PC-3 (cell line): ENCODE measurements at regions not wholly inside any gene's neighbourhood (a gene's known extent, or its start where the extent isn't known, plus 50 kb on each side); places are given as distances from the start of the nearest gene placed in this dataset.
"Not testable (repeated sequence)": the region's sequence is repeated elsewhere in the genome, so short reads cannot be mapped to it uniquely, and the experiment has no call there.

Experiments
- ATAC-seq: fragments of 200-7000 bp; cut with Tn5 transposase; 2 replicates; pipeline ENCODE4 v1.9.1; 2020; ENCODE audit warnings: mild to moderate bottlenecking, moderate library complexity
- BruUV-seq: library from RNA; stranded (reverse); fragments of 400-500 nt; replicated peaks from 2 replicates; lab custom pipeline; 2021; lab: Mats Ljungman, UMichigan
- CTCF ChIA-PET: fragments of 300-600 bp; sonication (Branson Sonifier 250); formaldehyde crosslinking; loops from one replicate; lab custom pipeline; 2022; ENCODE audit warnings: antibody characterized with exemption; lab: Charles Lee
- POLR2A ChIA-PET: fragments of 300-600 bp; sonication (Branson Sonifier 250); formaldehyde crosslinking; loops from one replicate; lab custom pipeline; 2022; ENCODE audit warnings: antibody characterized with exemption; ENCODE audit not compliant: unreplicated experiment; lab: Charles Lee
- DNase-seq: peaks from one replicate; pipeline ENCODE4 v3.0.0-alpha.2; 2015
- H2AFZ ChIP-seq: fragments of 300-600 bp; sonication (generic); 2 replicates; pipeline ENCODE4 v1.6.0; 2016; ENCODE audit warnings: antibody characterized with exemption, low read length
- H3F3A ChIP-seq: fragments of 300-600 bp; sonication (generic); one replicate; pipeline ENCODE4 v1.6.0; 2017; ENCODE audit warnings: antibody characterized with exemption, low read length, control low read depth, mild to moderate bottlenecking; ENCODE audit not compliant: unreplicated experiment
- H3K27ac ChIP-seq: fragments of 300-600 bp; sonication (generic); 2 replicates; pipeline ENCODE4 v1.5.1; 2016; ENCODE audit warnings: mild to moderate bottlenecking, low read length
- H3K27me3 ChIP-seq: fragments of 300-600 bp; sonication (generic); 2 replicates; pipeline ENCODE4 v1.6.1; 2016; ENCODE audit warnings: low read length, mixed read lengths
- H3K36me3 ChIP-seq: fragments of 300-600 bp; sonication (generic); 2 replicates; pipeline ENCODE4 v1.6.1; 2016; ENCODE audit warnings: low read depth, mixed run types, low read length, mixed read lengths
- H3K4me1 ChIP-seq: fragments of 300-600 bp; sonication (generic); 2 replicates; pipeline ENCODE4 v1.5.1; 2016; ENCODE audit warnings: low read length; ENCODE audit not compliant: insufficient read depth
- H3K4me2 ChIP-seq: fragments of 300-600 bp; sonication (generic); 2 replicates; pipeline ENCODE4 v1.6.0; 2016; ENCODE audit warnings: low read length
- H3K4me3 ChIP-seq: fragments of 300-600 bp; sonication (generic); 2 replicates; pipeline ENCODE4 v1.5.1; 2016; ENCODE audit warnings: mild to moderate bottlenecking, low read length, mixed read lengths
- H3K79me2 ChIP-seq: fragments of 300-600 bp; sonication (generic); 2 replicates; pipeline ENCODE4 v1.6.1; 2017; ENCODE audit warnings: low read length, mixed read lengths
- H3K9ac ChIP-seq: fragments of 300-600 bp; sonication (generic); 2 replicates; pipeline ENCODE4 v1.6.0; 2016; ENCODE audit warnings: mild to moderate bottlenecking, low read length
- H3K9me2 ChIP-seq: fragments of 300-600 bp; sonication (generic); replicated peaks from 2 replicates; pipeline ENCODE4 v1.6.1; 2016; ENCODE audit warnings: mixed run types, low read length, mixed read lengths
- H3K9me3 ChIP-seq: fragments of 300-600 bp; sonication (generic); 2 replicates; pipeline ENCODE4 v1.6.1; 2016; ENCODE audit warnings: low read length, mixed read lengths
- H4K20me1 ChIP-seq: fragments of 300-600 bp; sonication (generic); 2 replicates; pipeline ENCODE4 v1.6.1; 2016; ENCODE audit warnings: low read length, mixed read lengths
- EZH2 ChIP-seq: fragments of 300-600 bp; sonication (generic); IDR thresholded peaks from one replicate; pipeline ENCODE4 v1.6.1; 2017; ENCODE audit warnings: antibody characterized with exemption, mild to moderate bottlenecking, low read length; ENCODE audit not compliant: unreplicated experiment
- EZH2phosphoT487 ChIP-seq: fragments of 300-600 bp; sonication (generic); IDR thresholded peaks from 2 replicates; pipeline ENCODE4 v1.6.1; 2018; ENCODE audit warnings: mild to moderate bottlenecking, antibody characterized with exemption, low read length, borderline replicate concordance
- intact Hi-C: fragments of 100-400 bp; cut with micrococcal nuclease; formaldehyde crosslinking; loops from 2 replicates; pipeline ENCODE4 v1.9.0; 2023
- TF ChIP-seq, protein P1 (sequence below): fragments of 300-600 bp; sonication (generic); conservative IDR thresholded peaks from 2 replicates; pipeline ENCODE4 v1.5.1; 2017; ENCODE audit warnings: antibody characterized with exemption, low read depth, mild to moderate bottlenecking, low read length

DNA sequence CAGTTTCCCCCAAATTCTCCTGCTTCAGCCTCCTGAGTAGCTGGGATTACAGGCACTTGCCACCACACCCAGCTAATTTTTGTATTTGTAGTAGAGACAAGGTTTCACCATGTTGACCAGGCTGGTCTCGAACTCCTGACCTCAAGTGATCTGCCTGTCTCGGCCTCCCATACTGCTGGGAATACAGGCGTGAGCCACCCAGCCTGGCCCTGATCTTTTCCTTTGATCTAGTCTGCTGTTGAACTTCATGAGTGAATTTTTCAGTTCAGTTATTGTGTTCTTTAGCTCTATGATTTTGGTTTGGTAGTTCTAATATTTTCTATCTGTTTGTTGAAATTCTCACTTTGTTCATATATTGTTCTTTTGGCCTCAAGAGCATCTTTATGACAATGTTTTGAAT, 83.4 kb upstream of the RAP2C start:
- BruUV-seq, H3K4me3 ChIP-seq, H3K36me3 ChIP-seq, H3K4me1 ChIP-seq, H3K27me3 ChIP-seq, H3K9ac ChIP-seq, DNase-seq, H3K27ac ChIP-seq, POLR2A ChIA-PET, H2AFZ ChIP-seq, intact Hi-C loops, H3K9me3 ChIP-seq, H3F3A ChIP-seq, H3K4me2 ChIP-seq, ATAC-seq, H3K9me2 ChIP-seq, CTCF ChIA-PET, H3K79me2 ChIP-seq, H4K20me1 ChIP-seq: not testable (repeated sequence)

DNA sequence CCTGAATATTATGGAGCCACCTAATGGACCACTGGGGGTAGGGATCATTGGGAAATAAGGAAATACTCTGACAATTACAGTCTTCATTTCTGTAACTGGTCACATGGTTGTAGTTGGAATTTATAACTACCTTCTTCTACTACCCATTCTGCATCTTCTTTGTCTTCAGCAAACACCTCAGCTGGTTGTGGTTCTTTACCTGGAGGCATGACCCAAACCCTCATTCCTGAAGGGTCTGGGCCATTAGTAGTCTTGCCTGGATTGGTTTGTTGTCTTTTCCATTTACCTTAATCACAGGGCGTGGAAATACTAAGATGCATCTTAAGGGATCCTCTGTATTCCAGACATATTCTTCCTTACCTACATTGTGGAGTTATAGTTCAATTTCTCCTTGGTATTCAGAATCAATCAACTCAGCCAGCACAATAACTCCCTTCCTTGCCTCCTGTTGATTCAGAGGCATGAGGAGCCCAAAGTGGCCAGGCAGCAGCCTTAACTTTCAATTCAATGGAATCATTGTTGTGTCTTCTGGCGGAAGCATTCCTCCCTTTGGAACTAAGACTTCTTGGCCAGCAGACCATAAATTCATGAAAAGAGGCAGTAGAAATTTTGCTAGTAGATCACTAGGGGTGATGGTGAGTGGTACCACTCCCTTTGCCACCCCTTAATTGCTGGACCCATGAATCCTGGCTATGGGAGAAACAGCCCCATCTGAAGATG, 75.7 kb upstream of the RAP2C start:
- CTCF ChIA-PET = no interaction called here
- BruUV-seq = no TSS peak
- no peak for TF ChIP-seq EZH2phosphoT487
- no peak for TF ChIP-seq EZH2

DNA sequence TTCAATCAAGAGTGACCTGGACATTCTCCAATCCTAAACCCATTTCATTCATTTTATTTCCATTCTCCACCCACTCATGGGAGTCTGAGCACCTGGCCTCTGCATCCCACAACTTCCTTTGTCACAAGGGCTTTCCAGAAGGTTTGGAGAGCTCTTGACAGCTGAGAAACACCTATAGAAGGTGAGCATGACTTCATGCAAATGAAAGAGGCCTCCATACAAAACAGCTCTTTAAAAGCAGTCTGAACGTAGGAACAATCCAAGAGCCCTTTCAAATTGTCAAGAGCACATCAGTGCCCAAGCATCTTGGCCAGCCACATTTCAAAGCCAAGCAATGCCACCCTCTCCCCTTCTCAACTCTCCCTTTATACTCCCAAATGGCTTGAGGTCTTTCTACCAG, 74.9 kb upstream of the RAP2C start:
- Histone ChIP-seq H3K79me2 (no peaks in the 10 kb centered on the region), H3F3A (no peaks in the 10 kb centered on the region), H3K9ac (no peak overlapping the region), H3K27me3 (no peaks in the 10 kb centered on the region), H3K36me3 (no peaks in the 10 kb centered on the region), H3K27ac (no peak overlapping the region), H3K4me1 (no peaks in the 10 kb centered on the region), H3K9me2 (no peaks in the 10 kb centered on the region), H4K20me1 (no peaks in the 10 kb centered on the region), H3K4me3 (no peak overlapping the region), H3K4me2 (no peak overlapping the region), H3K9me3 (no peaks in the 10 kb centered on the region), H2AFZ (no peak overlapping the region)
- intact Hi-C loops = no loop called here
- no peak for ATAC-seq
- POLR2A ChIA-PET = no interaction called here
- BruUV-seq = no TSS peak
- CTCF ChIA-PET = interaction anchor here (1.0 to 2.4 kb wide), 2 partner anchors 299 to 320 kb away, joined by 3 to 18 read pairs; no protein-coding TSS in a partner anchor
- DNase-seq = no peak
- TF ChIP-seq EZH2phosphoT487 (no peak), EZH2 (no peak)
- TF ChIP-seq, protein P1, sequence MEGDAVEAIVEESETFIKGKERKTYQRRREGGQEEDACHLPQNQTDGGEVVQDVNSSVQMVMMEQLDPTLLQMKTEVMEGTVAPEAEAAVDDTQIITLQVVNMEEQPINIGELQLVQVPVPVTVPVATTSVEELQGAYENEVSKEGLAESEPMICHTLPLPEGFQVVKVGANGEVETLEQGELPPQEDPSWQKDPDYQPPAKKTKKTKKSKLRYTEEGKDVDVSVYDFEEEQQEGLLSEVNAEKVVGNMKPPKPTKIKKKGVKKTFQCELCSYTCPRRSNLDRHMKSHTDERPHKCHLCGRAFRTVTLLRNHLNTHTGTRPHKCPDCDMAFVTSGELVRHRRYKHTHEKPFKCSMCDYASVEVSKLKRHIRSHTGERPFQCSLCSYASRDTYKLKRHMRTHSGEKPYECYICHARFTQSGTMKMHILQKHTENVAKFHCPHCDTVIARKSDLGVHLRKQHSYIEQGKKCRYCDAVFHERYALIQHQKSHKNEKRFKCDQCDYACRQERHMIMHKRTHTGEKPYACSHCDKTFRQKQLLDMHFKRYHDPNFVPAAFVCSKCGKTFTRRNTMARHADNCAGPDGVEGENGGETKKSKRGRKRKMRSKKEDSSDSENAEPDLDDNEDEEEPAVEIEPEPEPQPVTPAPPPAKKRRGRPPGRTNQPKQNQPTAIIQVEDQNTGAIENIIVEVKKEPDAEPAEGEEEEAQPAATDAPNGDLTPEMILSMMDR = no peak

More for the DNA sequence above, 75.7 kb upstream of the RAP2C start:
- H3K27ac ChIP-seq = no peak overlapping the region
- H3K9ac ChIP-seq = no peak overlapping the region
- no peak overlapping the region for H3K4me2 ChIP-seq
- no peaks in the 10 kb centered on the region for H3K4me1 ChIP-seq
- H3K4me3 ChIP-seq = no peak overlapping the region
- DNase-seq (no peak), ATAC-seq (no peak)
- no peak overlapping the region for H2AFZ ChIP-seq
- H3K79me2 ChIP-seq = no peaks in the 10 kb centered on the region
- H3K36me3 ChIP-seq = no peaks in the 10 kb centered on the region
- intact Hi-C loops = no loop called here
- no peaks in the 10 kb centered on the region for H3K9me2 ChIP-seq
- no peaks in the 10 kb centered on the region for H3K27me3 ChIP-seq
- no peaks in the 10 kb centered on the region for H3K9me3 ChIP-seq
- POLR2A ChIA-PET = no interaction called here
- no peaks in the 10 kb centered on the region for H3F3A ChIP-seq
- H4K20me1 ChIP-seq = no peaks in the 10 kb centered on the region
